ENCODE measurements at regions not wholly inside any gene's neighbourhood (a gene's known extent, or its start where the extent isn't known, plus 50 kb on each side); places are given as distances from the start of the nearest gene placed in this dataset.
A peak's percentile ranks its signal among the peaks of the same experiment; 100 is the strongest.

- TF ChIP-seq ZNF281 (CRISPR knock-in tag; IDR thresholded peaks at IDR 0.05; ENCODE audit: borderline replicate concordance) = peak; percentile 51; the same call in 1 of the 2 replicates
- no peak for TF ChIP-seq ZNF331 (CRISPR knock-in tag; IDR thresholded peaks at IDR 0.05)
- no peak for TF ChIP-seq ZNF136 (CRISPR knock-in tag; IDR thresholded peaks at IDR 0.05; ENCODE audit: low read depth)
- TF ChIP-seq, protein P1, sequence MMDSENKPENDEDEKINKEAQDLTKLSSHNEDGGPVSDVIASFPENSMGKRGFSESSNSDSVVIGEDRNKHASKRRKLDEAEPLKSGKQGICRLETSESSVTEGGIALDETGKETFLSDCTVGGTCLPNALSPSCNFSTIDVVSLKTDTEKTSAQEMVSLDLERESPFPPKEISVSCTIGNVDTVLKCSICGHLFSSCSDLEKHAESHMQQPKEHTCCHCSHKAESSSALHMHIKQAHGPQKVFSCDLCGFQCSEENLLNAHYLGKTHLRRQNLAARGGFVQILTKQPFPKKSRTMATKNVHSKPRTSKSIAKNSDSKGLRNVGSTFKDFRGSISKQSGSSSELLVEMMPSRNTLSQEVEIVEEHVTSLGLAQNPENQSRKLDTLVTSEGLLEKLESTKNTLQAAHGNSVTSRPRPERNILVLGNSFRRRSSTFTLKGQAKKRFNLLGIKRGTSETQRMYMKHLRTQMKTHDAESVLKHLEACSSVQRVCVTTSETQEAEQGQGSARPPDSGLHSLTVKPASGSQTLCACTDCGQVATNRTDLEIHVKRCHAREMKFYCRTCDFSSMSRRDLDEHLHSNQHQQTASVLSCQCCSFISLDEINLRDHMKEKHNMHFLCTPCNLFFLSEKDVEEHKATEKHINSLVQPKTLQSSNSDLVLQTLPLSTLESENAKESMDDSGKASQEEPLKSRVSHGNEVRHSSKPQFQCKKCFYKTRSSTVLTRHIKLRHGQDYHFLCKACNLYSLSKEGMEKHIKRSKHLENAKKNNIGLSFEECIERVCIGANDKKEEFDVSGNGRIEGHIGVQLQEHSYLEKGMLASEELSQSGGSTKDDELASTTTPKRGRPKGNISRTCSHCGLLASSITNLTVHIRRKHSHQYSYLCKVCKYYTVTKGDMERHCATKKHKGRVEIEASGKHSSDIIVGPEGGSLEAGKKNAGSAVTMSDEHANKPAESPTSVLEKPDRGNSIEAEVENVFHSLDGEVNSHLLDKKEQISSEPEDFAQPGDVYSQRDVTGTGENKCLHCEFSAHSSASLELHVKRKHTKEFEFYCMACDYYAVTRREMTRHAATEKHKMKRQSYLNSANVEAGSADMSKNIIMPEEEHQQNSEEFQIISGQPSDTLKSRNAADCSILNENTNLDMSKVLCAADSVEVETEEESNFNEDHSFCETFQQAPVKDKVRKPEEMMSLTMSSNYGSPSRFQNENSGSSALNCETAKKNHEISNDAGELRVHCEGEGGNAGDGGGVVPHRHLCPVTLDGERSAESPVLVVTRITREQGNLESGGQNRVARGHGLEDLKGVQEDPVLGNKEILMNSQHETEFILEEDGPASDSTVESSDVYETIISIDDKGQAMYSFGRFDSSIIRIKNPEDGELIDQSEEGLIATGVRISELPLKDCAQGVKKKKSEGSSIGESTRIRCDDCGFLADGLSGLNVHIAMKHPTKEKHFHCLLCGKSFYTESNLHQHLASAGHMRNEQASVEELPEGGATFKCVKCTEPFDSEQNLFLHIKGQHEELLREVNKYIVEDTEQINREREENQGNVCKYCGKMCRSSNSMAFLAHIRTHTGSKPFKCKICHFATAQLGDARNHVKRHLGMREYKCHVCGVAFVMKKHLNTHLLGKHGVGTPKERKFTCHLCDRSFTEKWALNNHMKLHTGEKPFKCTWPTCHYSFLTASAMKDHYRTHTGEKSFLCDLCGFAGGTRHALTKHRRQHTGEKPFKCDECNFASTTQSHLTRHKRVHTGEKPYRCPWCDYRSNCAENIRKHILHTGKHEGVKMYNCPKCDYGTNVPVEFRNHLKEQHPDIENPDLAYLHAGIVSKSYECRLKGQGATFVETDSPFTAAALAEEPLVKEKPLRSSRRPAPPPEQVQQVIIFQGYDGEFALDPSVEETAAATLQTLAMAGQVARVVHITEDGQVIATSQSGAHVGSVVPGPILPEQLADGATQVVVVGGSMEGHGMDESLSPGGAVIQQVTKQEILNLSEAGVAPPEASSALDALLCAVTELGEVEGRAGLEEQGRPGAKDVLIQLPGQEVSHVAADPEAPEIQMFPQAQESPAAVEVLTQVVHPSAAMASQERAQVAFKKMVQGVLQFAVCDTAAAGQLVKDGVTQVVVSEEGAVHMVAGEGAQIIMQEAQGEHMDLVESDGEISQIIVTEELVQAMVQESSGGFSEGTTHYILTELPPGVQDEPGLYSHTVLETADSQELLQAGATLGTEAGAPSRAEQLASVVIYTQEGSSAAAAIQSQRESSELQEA (CRISPR knock-in tag; IDR thresholded peaks at IDR 0.05; ENCODE audit: not compliant biosample characterization) = no peak
- TF ChIP-seq ISL2 (CRISPR knock-in tag; IDR thresholded peaks at IDR 0.05) = no peak
- no peak for TF ChIP-seq SNAI1 (CRISPR knock-in tag; IDR thresholded peaks at IDR 0.05; ENCODE audit: borderline replicate concordance)
- no peak for TF ChIP-seq ZNF672 (CRISPR knock-in tag; IDR thresholded peaks at IDR 0.05)
- no peak for TF ChIP-seq ZNF530 (CRISPR knock-in tag; IDR thresholded peaks at IDR 0.05; ENCODE audit: low read depth)
- no peak for TF ChIP-seq ZNF569 (CRISPR knock-in tag; IDR thresholded peaks at IDR 0.05; ENCODE audit: borderline replicate concordance)
- TF ChIP-seq MAZ (IDR thresholded peaks at IDR 0.05; ENCODE audit: borderline replicate concordance, low read depth, low read length) = no peak
- TF ChIP-seq MAZ (CRISPR knock-in tag; IDR thresholded peaks at IDR 0.05; ENCODE audit: low read depth) = no peak; the same call in 1 of the 2 replicates
- no peak for TF ChIP-seq PHF21A (CRISPR knock-in tag; IDR thresholded peaks at IDR 0.05)
- TF ChIP-seq BORCS8-MEF2B (CRISPR knock-in tag; IDR thresholded peaks at IDR 0.05) = no peak
- TF ChIP-seq ZNF430 (CRISPR knock-in tag; IDR thresholded peaks at IDR 0.05) = peak; percentile 44; the same call in 1 of the 2 replicates
- no peak for TF ChIP-seq GTF3A (CRISPR knock-in tag; conservative IDR thresholded peaks at IDR 0.05)
- TF ChIP-seq CBX1 (IDR thresholded peaks at IDR 0.05; ENCODE audit: low read depth) = no peak
- no peak for TF ChIP-seq SMAD3 (CRISPR knock-in tag; IDR thresholded peaks at IDR 0.05)
- no peak for TF ChIP-seq SIX4 (CRISPR knock-in tag; IDR thresholded peaks at IDR 0.05)
- TF ChIP-seq ATAD3A (CRISPR knock-in tag; IDR thresholded peaks at IDR 0.05) = no peak
Observed at GRCh38 chr6:44043479-44044153, 83.6 kb downstream of the MRPL14 start (continued).
